ENCODE measurements at regions not wholly inside any gene's neighbourhood (a gene's known extent, or its start where the extent isn't known, plus 50 kb on each side); places are given as distances from the start of the nearest gene placed in this dataset.

DNA sequence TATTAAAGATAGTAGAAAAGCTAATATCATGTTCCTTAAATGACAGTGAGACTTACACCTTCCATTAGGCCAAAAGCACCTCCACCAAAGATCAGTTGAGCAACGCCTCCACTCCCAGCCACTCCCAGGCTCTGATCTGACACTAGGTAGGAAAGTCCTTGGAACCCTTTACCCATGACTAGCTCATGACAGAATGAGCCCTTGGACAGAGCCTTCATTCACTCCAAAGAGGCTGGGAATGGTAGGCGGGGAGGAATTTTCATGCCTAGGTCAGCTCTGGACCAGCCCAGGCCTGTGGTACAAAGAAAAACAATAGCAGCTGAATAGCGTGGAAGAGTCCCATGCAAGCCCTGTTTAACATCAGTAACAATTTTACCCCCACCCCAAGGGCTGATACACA lies 493.7 kb downstream of the NR2F1-AS1 start:
- DNase-seq (ENCODE audit: low spot score): no peak
- H3K36me3 ChIP-seq (ENCODE audit: insufficient read depth): no peaks in the 10 kb centered on the region
- ATAC-seq: no peak
- H3K27ac ChIP-seq (ENCODE audit: low read depth): no peak overlapping the region
- no peak overlapping the region for H2AFZ ChIP-seq
- Mint-ChIP-seq H3K27me3 (ENCODE audit: insufficient read depth, low read depth, poor library complexity) (no peaks in the 10 kb centered on the region), H3K36me3 (ENCODE audit: low read depth) (no peaks in the 10 kb centered on the region), H3K27ac (no peak overlapping the region), H3K9me3 (no peaks in the 10 kb centered on the region), H3K4me1 (no peaks in the 10 kb centered on the region), H3K4me3 (no peak overlapping the region)
- no peaks in the 10 kb centered on the region for H3K4me1 ChIP-seq (ENCODE audit: insufficient read depth)
- H3K4me2 ChIP-seq: no peak overlapping the region
- TF ChIP-seq EZH2phosphoT487 (IDR thresholded peaks at IDR 0.05; ENCODE audit: unreplicated experiment): no peak
- no peak for TF ChIP-seq CREB1 (CRISPR knock-in tag; IDR thresholded peaks at IDR 0.05; ENCODE audit: low read depth)
- TF ChIP-seq, protein P1, sequence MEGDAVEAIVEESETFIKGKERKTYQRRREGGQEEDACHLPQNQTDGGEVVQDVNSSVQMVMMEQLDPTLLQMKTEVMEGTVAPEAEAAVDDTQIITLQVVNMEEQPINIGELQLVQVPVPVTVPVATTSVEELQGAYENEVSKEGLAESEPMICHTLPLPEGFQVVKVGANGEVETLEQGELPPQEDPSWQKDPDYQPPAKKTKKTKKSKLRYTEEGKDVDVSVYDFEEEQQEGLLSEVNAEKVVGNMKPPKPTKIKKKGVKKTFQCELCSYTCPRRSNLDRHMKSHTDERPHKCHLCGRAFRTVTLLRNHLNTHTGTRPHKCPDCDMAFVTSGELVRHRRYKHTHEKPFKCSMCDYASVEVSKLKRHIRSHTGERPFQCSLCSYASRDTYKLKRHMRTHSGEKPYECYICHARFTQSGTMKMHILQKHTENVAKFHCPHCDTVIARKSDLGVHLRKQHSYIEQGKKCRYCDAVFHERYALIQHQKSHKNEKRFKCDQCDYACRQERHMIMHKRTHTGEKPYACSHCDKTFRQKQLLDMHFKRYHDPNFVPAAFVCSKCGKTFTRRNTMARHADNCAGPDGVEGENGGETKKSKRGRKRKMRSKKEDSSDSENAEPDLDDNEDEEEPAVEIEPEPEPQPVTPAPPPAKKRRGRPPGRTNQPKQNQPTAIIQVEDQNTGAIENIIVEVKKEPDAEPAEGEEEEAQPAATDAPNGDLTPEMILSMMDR (conservative IDR thresholded peaks at IDR 0.05; ENCODE audit: low read depth in 2 of 2): no peak
- TF ChIP-seq ZNF331 (CRISPR knock-in tag; IDR thresholded peaks at IDR 0.05; ENCODE audit: low read depth): no peak
- TF ChIP-seq, protein P2, sequence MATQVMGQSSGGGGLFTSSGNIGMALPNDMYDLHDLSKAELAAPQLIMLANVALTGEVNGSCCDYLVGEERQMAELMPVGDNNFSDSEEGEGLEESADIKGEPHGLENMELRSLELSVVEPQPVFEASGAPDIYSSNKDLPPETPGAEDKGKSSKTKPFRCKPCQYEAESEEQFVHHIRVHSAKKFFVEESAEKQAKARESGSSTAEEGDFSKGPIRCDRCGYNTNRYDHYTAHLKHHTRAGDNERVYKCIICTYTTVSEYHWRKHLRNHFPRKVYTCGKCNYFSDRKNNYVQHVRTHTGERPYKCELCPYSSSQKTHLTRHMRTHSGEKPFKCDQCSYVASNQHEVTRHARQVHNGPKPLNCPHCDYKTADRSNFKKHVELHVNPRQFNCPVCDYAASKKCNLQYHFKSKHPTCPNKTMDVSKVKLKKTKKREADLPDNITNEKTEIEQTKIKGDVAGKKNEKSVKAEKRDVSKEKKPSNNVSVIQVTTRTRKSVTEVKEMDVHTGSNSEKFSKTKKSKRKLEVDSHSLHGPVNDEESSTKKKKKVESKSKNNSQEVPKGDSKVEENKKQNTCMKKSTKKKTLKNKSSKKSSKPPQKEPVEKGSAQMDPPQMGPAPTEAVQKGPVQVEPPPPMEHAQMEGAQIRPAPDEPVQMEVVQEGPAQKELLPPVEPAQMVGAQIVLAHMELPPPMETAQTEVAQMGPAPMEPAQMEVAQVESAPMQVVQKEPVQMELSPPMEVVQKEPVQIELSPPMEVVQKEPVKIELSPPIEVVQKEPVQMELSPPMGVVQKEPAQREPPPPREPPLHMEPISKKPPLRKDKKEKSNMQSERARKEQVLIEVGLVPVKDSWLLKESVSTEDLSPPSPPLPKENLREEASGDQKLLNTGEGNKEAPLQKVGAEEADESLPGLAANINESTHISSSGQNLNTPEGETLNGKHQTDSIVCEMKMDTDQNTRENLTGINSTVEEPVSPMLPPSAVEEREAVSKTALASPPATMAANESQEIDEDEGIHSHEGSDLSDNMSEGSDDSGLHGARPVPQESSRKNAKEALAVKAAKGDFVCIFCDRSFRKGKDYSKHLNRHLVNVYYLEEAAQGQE (IDR thresholded peaks at IDR 0.05; ENCODE audit: unreplicated experiment): no peak
- TF ChIP-seq, protein P3, sequence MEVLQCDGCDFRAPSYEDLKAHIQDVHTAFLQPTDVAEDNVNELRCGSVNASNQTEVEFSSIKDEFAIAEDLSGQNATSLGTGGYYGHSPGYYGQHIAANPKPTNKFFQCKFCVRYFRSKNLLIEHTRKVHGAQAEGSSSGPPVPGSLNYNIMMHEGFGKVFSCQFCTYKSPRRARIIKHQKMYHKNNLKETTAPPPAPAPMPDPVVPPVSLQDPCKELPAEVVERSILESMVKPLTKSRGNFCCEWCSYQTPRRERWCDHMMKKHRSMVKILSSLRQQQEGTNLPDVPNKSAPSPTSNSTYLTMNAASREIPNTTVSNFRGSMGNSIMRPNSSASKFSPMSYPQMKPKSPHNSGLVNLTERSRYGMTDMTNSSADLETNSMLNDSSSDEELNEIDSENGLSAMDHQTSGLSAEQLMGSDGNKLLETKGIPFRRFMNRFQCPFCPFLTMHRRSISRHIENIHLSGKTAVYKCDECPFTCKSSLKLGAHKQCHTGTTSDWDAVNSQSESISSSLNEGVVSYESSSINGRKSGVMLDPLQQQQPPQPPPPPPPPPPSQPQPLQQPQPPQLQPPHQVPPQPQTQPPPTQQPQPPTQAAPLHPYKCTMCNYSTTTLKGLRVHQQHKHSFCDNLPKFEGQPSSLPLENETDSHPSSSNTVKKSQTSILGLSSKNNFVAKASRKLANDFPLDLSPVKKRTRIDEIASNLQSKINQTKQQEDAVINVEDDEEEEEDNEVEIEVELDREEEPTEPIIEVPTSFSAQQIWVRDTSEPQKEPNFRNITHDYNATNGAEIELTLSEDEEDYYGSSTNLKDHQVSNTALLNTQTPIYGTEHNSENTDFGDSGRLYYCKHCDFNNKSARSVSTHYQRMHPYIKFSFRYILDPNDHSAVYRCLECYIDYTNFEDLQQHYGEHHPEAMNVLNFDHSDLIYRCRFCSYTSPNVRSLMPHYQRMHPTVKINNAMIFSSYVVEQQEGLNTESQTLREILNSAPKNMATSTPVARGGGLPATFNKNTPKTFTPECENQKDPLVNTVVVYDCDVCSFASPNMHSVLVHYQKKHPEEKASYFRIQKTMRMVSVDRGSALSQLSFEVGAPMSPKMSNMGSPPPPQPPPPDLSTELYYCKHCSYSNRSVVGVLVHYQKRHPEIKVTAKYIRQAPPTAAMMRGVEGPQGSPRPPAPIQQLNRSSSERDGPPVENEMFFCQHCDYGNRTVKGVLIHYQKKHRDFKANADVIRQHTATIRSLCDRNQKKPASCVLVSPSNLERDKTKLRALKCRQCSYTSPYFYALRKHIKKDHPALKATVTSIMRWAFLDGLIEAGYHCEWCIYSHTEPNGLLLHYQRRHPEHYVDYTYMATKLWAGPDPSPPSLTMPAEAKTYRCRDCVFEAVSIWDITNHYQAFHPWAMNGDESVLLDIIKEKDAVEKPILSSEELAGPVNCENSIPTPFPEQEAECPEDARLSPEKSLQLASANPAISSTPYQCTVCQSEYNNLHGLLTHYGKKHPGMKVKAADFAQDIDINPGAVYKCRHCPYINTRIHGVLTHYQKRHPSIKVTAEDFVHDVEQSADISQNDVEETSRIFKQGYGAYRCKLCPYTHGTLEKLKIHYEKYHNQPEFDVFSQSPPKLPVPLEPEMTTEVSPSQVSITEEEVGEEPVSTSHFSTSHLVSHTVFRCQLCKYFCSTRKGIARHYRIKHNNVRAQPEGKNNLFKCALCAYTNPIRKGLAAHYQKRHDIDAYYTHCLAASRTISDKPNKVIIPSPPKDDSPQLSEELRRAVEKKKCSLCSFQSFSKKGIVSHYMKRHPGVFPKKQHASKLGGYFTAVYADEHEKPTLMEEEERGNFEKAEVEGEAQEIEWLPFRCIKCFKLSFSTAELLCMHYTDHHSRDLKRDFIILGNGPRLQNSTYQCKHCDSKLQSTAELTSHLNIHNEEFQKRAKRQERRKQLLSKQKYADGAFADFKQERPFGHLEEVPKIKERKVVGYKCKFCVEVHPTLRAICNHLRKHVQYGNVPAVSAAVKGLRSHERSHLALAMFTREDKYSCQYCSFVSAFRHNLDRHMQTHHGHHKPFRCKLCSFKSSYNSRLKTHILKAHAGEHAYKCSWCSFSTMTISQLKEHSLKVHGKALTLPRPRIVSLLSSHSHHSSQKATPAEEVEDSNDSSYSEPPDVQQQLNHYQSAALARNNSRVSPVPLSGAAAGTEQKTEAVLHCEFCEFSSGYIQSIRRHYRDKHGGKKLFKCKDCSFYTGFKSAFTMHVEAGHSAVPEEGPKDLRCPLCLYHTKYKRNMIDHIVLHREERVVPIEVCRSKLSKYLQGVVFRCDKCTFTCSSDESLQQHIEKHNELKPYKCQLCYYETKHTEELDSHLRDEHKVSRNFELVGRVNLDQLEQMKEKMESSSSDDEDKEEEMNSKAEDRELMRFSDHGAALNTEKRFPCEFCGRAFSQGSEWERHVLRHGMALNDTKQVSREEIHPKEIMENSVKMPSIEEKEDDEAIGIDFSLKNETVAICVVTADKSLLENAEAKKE (CRISPR knock-in tag; IDR thresholded peaks at IDR 0.05): no peak
- TF ChIP-seq NANOG (IDR thresholded peaks at IDR 0.05; ENCODE audit: borderline replicate concordance): no peak
- no peak for TF ChIP-seq POLR2AphosphoS5 (IDR thresholded peaks at IDR 0.05; ENCODE audit: low read depth)
- no peak for TF ChIP-seq JUNB (IDR thresholded peaks at IDR 0.05; ENCODE audit: unreplicated experiment)
- no peak for TF ChIP-seq EZH2 (IDR thresholded peaks at IDR 0.05; ENCODE audit: low read depth, unreplicated experiment)
- no peaks in the 10 kb centered on the region for H3F3A ChIP-seq (replicated peaks; ENCODE audit: low read depth)
- H3K4me3 ChIP-seq: no peak overlapping the region
- no peaks in the 10 kb centered on the region for H4K20me1 ChIP-seq (replicated peaks; ENCODE audit: insufficient read depth)
- no peaks in the 10 kb centered on the region for H3K79me2 ChIP-seq (replicated peaks; ENCODE audit: insufficient read depth)
- H3K27me3 ChIP-seq (ENCODE audit: insufficient read depth): no peaks in the 10 kb centered on the region
- H3K9me2 ChIP-seq (ENCODE audit: insufficient read depth): no peaks in the 10 kb centered on the region

Measured in GM23338 (cell line).